ENCODE measurements at regions not wholly inside any gene's neighbourhood (a gene's known extent, or its start where the extent isn't known, plus 50 kb on each side); places are given as distances from the start of the nearest gene placed in this dataset.

- TF ChIP-seq REST (IDR thresholded peaks at IDR 0.05; ENCODE audit: low read depth, low read length), result no peak
- TF ChIP-seq SMC3 (IDR thresholded peaks at IDR 0.05; ENCODE audit: low read depth, low read length), result no peak
- TF ChIP-seq SIN3A (IDR thresholded peaks at IDR 0.05; ENCODE audit: borderline replicate concordance, low read depth, low read length), result no peak
- TF ChIP-seq TCF12 (IDR thresholded peaks at IDR 0.05), result no peak
- no peak for TF ChIP-seq RXRA (IDR thresholded peaks at IDR 0.05; ENCODE audit: borderline replicate concordance, low read depth)
- TF ChIP-seq RCOR1 (IDR thresholded peaks at IDR 0.05; ENCODE audit: low read length), result no peak
- TF ChIP-seq FOSL2 (IDR thresholded peaks at IDR 0.05; ENCODE audit: borderline replicate concordance, low read depth), result no peak
- TF ChIP-seq, protein P1, sequence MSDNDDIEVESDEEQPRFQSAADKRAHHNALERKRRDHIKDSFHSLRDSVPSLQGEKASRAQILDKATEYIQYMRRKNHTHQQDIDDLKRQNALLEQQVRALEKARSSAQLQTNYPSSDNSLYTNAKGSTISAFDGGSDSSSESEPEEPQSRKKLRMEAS (IDR thresholded peaks at IDR 0.05; ENCODE audit: low read depth), result no peak
Measured at GRCh38 chr3:106816838-106817237, 560.4 kb upstream of the CCDC54 start (continued).

- no peak overlapping the region for H2AFZ ChIP-seq (ENCODE audit: low read depth)
- CTCF ChIA-PET, result interaction anchor here (0.9 kb wide), 1 partner anchor 9 kb away, joined by 3 read pairs; no protein-coding TSS in a partner anchor
- TF ChIP-seq GATA2 (CRISPR knock-in tag; IDR thresholded peaks at IDR 0.05), result no peak
- TF ChIP-seq, protein P1 (IDR thresholded peaks at IDR 0.05; ENCODE audit: low read depth), result no peak
- no peak for TF ChIP-seq IRF3 (IDR thresholded peaks at IDR 0.05; ENCODE audit: low read depth, low read length)
- TF ChIP-seq CHD2 (IDR thresholded peaks at IDR 0.05; ENCODE audit: low read length, partially characterized antibody), result no peak
- no peak for TF ChIP-seq USF1 (IDR thresholded peaks at IDR 0.05; ENCODE audit: borderline replicate concordance, low read depth)
- TF ChIP-seq EZH2phosphoT487 (IDR thresholded peaks at IDR 0.05; ENCODE audit: borderline replicate concordance, low read depth), result no peak
- TF ChIP-seq, protein P2, sequence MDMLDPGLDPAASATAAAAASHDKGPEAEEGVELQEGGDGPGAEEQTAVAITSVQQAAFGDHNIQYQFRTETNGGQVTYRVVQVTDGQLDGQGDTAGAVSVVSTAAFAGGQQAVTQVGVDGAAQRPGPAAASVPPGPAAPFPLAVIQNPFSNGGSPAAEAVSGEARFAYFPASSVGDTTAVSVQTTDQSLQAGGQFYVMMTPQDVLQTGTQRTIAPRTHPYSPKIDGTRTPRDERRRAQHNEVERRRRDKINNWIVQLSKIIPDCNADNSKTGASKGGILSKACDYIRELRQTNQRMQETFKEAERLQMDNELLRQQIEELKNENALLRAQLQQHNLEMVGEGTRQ (IDR thresholded peaks at IDR 0.05; ENCODE audit: borderline replicate concordance, low read depth, low read length), result no peak
- TF ChIP-seq RXRA (IDR thresholded peaks at IDR 0.05; ENCODE audit: borderline replicate concordance, low read depth), result no peak
- TF ChIP-seq REST (IDR thresholded peaks at IDR 0.05; ENCODE audit: low read depth, low read length), result no peak
- TF ChIP-seq YY1 (IDR thresholded peaks at IDR 0.05; ENCODE audit: low read depth), result no peak
- no peak for TF ChIP-seq TEAD4 (IDR thresholded peaks at IDR 0.05; ENCODE audit: borderline replicate concordance, insufficient read depth)
- no peak for TF ChIP-seq EP300 (IDR thresholded peaks at IDR 0.05; ENCODE audit: borderline replicate concordance in 1 of 2, low read depth in 1 of 2, low read length in 1 of 2)
- TF ChIP-seq FOSL2 (IDR thresholded peaks at IDR 0.05; ENCODE audit: borderline replicate concordance, low read depth), result no peak
- TF ChIP-seq TCF12 (IDR thresholded peaks at IDR 0.05), result no peak
Measured at GRCh38 chr3:106817706-106818105, 559.5 kb upstream of the CCDC54 start.

More at GRCh38 chr3:106817706-106818105, 559.5 kb upstream of the CCDC54 start:
- no peaks in the 10 kb centered on the region for H4K20me1 ChIP-seq (ENCODE audit: insufficient read depth)
- POLR2A ChIA-PET, result no interaction called here
- no peaks in the 10 kb centered on the region for H3K9me3 ChIP-seq
- DNase-seq, result no peak
- H3K9me2 ChIP-seq, result no peaks in the 10 kb centered on the region
- no peak overlapping the region for H3K9ac ChIP-seq
- no peaks in the 10 kb centered on the region for H3K79me2 ChIP-seq (ENCODE audit: insufficient read depth)
- H3K27ac ChIP-seq (ENCODE audit: low read depth in 2 of 2, low read length in 1 of 2), result no peak overlapping the region
- H3K4me1 ChIP-seq (ENCODE audit: control insufficient read depth in 1 of 2, insufficient read depth in 2 of 2, low read depth in 1 of 2, low read length in 1 of 2), result peaks cover 0 to 7% of the 10 kb centered on the region in 2 experiments; a peak in 2 of 4 replicates
- H3K4me3 ChIP-seq (ENCODE audit: low read depth in 2 of 2, low read length in 1 of 2), result no peak overlapping the region
- H3K27me3 ChIP-seq (ENCODE audit: insufficient read depth), result no peaks in the 10 kb centered on the region
- H3K36me3 ChIP-seq (replicated peaks in 1 of 2; ENCODE audit: control insufficient read depth in 1 of 2, insufficient read depth in 2 of 2, low read length in 1 of 2), result no peaks in the 10 kb centered on the region
- H3K4me2 ChIP-seq, result no peak overlapping the region
- 77% methylated on average over 5 of the region's 5 CpGs for WGBS (ENCODE audit: low lambda C conversion rate)
- no peaks in the 10 kb centered on the region for H3F3A ChIP-seq (replicated peaks; ENCODE audit: insufficient read depth)

Measured in SK-N-SH (cell line).